IMR-90 (cell line): ENCODE measurements at regions not wholly inside any gene's neighbourhood (a gene's known extent, or its start where the extent isn't known, plus 50 kb on each side); places are given as distances from the start of the nearest gene placed in this dataset.

ENCODE experiments used
- ATAC-seq: fragments of 200-7000 bp; cut with Tn5 transposase; 2 replicates; pipeline ENCODE4 v1.9.1; 2020; ENCODE audit warnings: low read depth, mild to moderate bottlenecking, moderate library complexity
- BruUV-seq: library from RNA; stranded (reverse); fragments of 400-500 nt; replicated peaks from 2 replicates; lab custom pipeline; 2021; lab: Mats Ljungman, UMichigan
- CTCF ChIA-PET: fragments of 300-600 bp; formaldehyde crosslinking; extraction: SDS; loops from one replicate; lab custom pipeline; 2021; ENCODE audit warnings: antibody characterized with exemption; lab: Yijun Ruan, JAX
- POLR2A ChIA-PET: fragments of 300-600 bp; sonication (Branson Sonifier 250); formaldehyde crosslinking; loops from one replicate; lab custom pipeline; 2022; ENCODE audit warnings: antibody characterized with exemption; ENCODE audit not compliant: unreplicated experiment; lab: Charles Lee
- DNase-seq: peaks from one replicate; pipeline ENCODE4 v3.0.0; 2013
- H2AFZ ChIP-seq: replicated peaks from 2 replicates; pipeline ENCODE3; 2013; ENCODE audit warnings: low read length, mild to moderate bottlenecking; ENCODE audit not compliant: poor library complexity
- H2AK5ac ChIP-seq: 2 replicates; pipeline ENCODE4 v1.6.1; 2013; ENCODE audit warnings: low read depth, low read length, inconsistent platforms
- H2AK9ac ChIP-seq: replicated peaks from 2 replicates; pipeline ENCODE3; 2013; ENCODE audit warnings: mild to moderate bottlenecking, low read depth, low read length, moderate library complexity; ENCODE audit not compliant: poor library complexity
- H2BK120ac ChIP-seq: 2 replicates; pipeline ENCODE4 v1.6.1; 2013; ENCODE audit warnings: low read depth, low read length, inconsistent platforms
- H2BK15ac ChIP-seq: 3 replicates; pipeline ENCODE4 v1.6.1; 2013; ENCODE audit warnings: low read depth, low read length, inconsistent platforms
- H2BK20ac ChIP-seq: 2 replicates; pipeline ENCODE4 v1.6.1; 2013; ENCODE audit warnings: low read depth, mild to moderate bottlenecking, inconsistent platforms, low read length, moderate library complexity
- H2BK5ac ChIP-seq: 2 replicates; pipeline ENCODE4 v1.6.1; 2013; ENCODE audit warnings: mild to moderate bottlenecking, low read depth, low read length, inconsistent platforms; ENCODE audit not compliant: poor library complexity, severe bottlenecking
- H3K14ac ChIP-seq: replicated peaks from 2 replicates; pipeline ENCODE4 v1.6.1; 2013; ENCODE audit warnings: low read depth, low read length, inconsistent platforms
- H3K18ac ChIP-seq: 2 replicates; pipeline ENCODE4 v1.6.1; 2013; ENCODE audit warnings: low read depth, low read length, control low read depth
- H3K23ac ChIP-seq: 2 replicates; pipeline ENCODE4 v1.6.1; 2013; ENCODE audit warnings: low read depth, low read length, inconsistent platforms
- H3K27ac ChIP-seq: 2 replicates; pipeline ENCODE4 v1.5.1; 2013; ENCODE audit warnings: mild to moderate bottlenecking, control low read depth, low read length; ENCODE audit not compliant: insufficient read depth
- H3K27me3 ChIP-seq: 2 replicates; pipeline ENCODE4 v1.6.1; 2013; ENCODE audit warnings: low read length; ENCODE audit not compliant: control insufficient read depth, insufficient read depth
- H3K36me3 ChIP-seq: 2 replicates; pipeline ENCODE4 v1.6.1; 2013; ENCODE audit warnings: low read length, mixed read lengths; ENCODE audit not compliant: control insufficient read depth, insufficient read depth
- H3K4ac ChIP-seq: 2 replicates; pipeline ENCODE4 v1.6.1; 2013; ENCODE audit warnings: low read depth, low read length, inconsistent platforms
- H3K4me1 ChIP-seq: 2 replicates; pipeline ENCODE4 v1.6.1; 2013; ENCODE audit warnings: low read length, mixed read lengths; ENCODE audit not compliant: control insufficient read depth, insufficient read depth
- H3K4me2 ChIP-seq: 2 replicates; pipeline ENCODE4 v1.6.1; 2013; ENCODE audit warnings: low read depth, mild to moderate bottlenecking, control low read depth, low read length, moderate library complexity
- H3K4me3 ChIP-seq: 2 replicates; pipeline ENCODE4 v1.5.1; 2013; ENCODE audit warnings: low read depth, mild to moderate bottlenecking, control low read depth, low read length, moderate library complexity; ENCODE audit not compliant: insufficient read depth
- H3K56ac ChIP-seq: 2 replicates; pipeline ENCODE4 v1.6.1; 2013; ENCODE audit warnings: low read length, inconsistent platforms; ENCODE audit not compliant: insufficient read depth; ENCODE audit errors: extremely low read depth
- H3K79me1 ChIP-seq, 2 experiments: 2 replicates each; pipeline ENCODE4 v1.6.1; 2013; ENCODE audit warnings: low read length in 2 of 2, inconsistent platforms in 1 of 2, low read depth in 1 of 2
- H3K9ac ChIP-seq: 2 replicates; pipeline ENCODE4 v1.6.1; 2013; ENCODE audit warnings: low read depth, low read length, control low read depth
- H3K9me1 ChIP-seq: 2 replicates; pipeline ENCODE4 v1.6.1; 2013; ENCODE audit warnings: low read length, inconsistent platforms; ENCODE audit not compliant: insufficient read depth
- H3K9me3 ChIP-seq: 2 replicates; pipeline ENCODE4 v1.6.1; 2013; ENCODE audit warnings: low read length; ENCODE audit not compliant: control insufficient read depth, insufficient read depth
- H4K20me1 ChIP-seq: 2 replicates; pipeline ENCODE4 v1.6.1; 2013; ENCODE audit warnings: low read length, inconsistent platforms; ENCODE audit not compliant: insufficient read depth
- H4K5ac ChIP-seq: 2 replicates; pipeline ENCODE4 v1.6.1; 2013; ENCODE audit warnings: mild to moderate bottlenecking, low read depth, low read length, control low read depth
- H4K8ac ChIP-seq, 2 experiments: 2 replicates each; pipeline ENCODE4 v1.6.1; 2013; ENCODE audit warnings: low read depth in 2 of 2, low read length in 2 of 2, control low read depth in 1 of 2, inconsistent platforms in 1 of 2
- H4K91ac ChIP-seq: 2 replicates; pipeline ENCODE4 v1.6.1; 2013; ENCODE audit warnings: low read depth, low read length, inconsistent platforms; ENCODE audit not compliant: insufficient read depth
- CHD1 ChIP-seq: IDR thresholded peaks from 2 replicates; pipeline ENCODE4 v1.6.1; 2012; ENCODE audit warnings: low read depth, low read length, improper control_type of control experiment
- MAZ ChIP-seq: IDR thresholded peaks from 2 replicates; pipeline ENCODE4 v1.6.1; 2012; ENCODE audit warnings: low read depth, mild to moderate bottlenecking, low read length, improper control_type of control experiment, moderate library complexity, borderline replicate concordance
- RAD21 ChIP-seq: IDR thresholded peaks from 2 replicates; pipeline ENCODE4 v1.6.1; 2012; ENCODE audit warnings: low read length, improper control_type of control experiment
- WGBS, 2 experiments: methylation state at CpG; one replicate each; pipeline versions ENCODE4 v1.1.5 to v1.1.7; 2013; ENCODE audit warnings: missing lambda C conversion rate in 2 of 2; ENCODE audit not compliant: insufficient read length in 1 of 2; ENCODE audit errors: extremely low coverage in 2 of 2; 5-methylcytosine and 5-hydroxymethylcytosine counted together
- dilution Hi-C: fragments of 300-500 bp; cut with HindIII; formaldehyde crosslinking; loops from one replicate; pipeline ENCODE4 v1.14.3; 2018; ENCODE audit warnings: low sequenced_read_pairs; ENCODE audit not compliant: unreplicated experiment
- in situ Hi-C: fragments of 300-500 bp; cut with MboI; formaldehyde crosslinking; loops from 3 replicates; pipeline ENCODE4 v1.14.3; 2019; ENCODE audit warnings: low sequenced_read_pairs, inconsistent platforms, mixed read lengths
- intact Hi-C: fragments of 100-400 bp; cut with micrococcal nuclease; formaldehyde crosslinking; loops from 2 replicates; pipeline ENCODE4 v1.10.0; 2022
- TF ChIP-seq, protein P1 (sequence below): conservative IDR thresholded peaks from 2 replicates; pipeline ENCODE4 v1.5.1; 2012; ENCODE audit warnings: mild to moderate bottlenecking, low read depth, low read length, improper control_type of control experiment

DNA sequence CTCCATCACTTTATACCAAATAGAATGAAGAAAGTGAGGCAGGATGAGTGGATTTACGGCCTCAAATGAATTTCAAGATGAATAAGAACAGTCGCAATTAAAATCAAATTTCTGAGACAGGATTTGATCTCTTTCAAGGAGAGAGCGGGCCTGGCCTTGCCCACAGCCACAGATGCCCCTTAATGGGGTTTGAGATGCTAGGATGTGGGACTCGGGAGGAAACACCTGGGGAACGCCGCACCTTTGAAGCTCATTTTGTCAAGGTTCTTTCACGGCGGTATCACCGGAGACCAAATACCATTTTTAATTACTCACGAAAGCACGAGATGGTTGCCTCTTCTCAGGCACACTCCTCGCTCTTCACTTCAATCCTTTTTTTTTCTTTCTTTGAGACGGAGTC, 178.1 kb upstream of the SDK2 start:
- H3K9ac ChIP-seq = no peak overlapping the region
- H3K4me2 ChIP-seq = no peak overlapping the region
- no peak overlapping the region for H2BK5ac ChIP-seq
- no peaks in the 10 kb centered on the region for H3K9me1 ChIP-seq
- intact Hi-C loops = no loop called here
- no peak overlapping the region for H4K5ac ChIP-seq
- ATAC-seq (no peak), DNase-seq (no peak)
- H2BK15ac ChIP-seq = no peak overlapping the region
- 72% methylated on average over 5 of the region's 13 CpGs; no CpG with 5 or more reads in 1 of the 2 experiments for WGBS, 2 experiments
- H3K27me3 ChIP-seq = no peaks in the 10 kb centered on the region
- H3K14ac ChIP-seq = no peak overlapping the region
- no peak overlapping the region for H3K56ac ChIP-seq
- no peaks in the 10 kb centered on the region for H3K79me1 ChIP-seq
- no TSS peak for BruUV-seq
- H4K91ac ChIP-seq = no peak overlapping the region
- H3K4me3 ChIP-seq = no peak overlapping the region
- H3K27ac ChIP-seq = no peak overlapping the region
- in situ Hi-C loops = no loop called here
- H2AK9ac ChIP-seq = no peak overlapping the region
- H3K9me3 ChIP-seq = peaks cover 45% of the 10 kb centered on the region
- H2BK20ac ChIP-seq = no peak overlapping the region
- H4K8ac ChIP-seq = no peak overlapping the region
- ChIA-PET CTCF (no interaction called here), POLR2A (no interaction called here)
- H3K36me3 ChIP-seq = no peaks in the 10 kb centered on the region
- H3K18ac ChIP-seq = no peak overlapping the region
- no peaks in the 10 kb centered on the region for H4K20me1 ChIP-seq
- TF ChIP-seq, protein P1, sequence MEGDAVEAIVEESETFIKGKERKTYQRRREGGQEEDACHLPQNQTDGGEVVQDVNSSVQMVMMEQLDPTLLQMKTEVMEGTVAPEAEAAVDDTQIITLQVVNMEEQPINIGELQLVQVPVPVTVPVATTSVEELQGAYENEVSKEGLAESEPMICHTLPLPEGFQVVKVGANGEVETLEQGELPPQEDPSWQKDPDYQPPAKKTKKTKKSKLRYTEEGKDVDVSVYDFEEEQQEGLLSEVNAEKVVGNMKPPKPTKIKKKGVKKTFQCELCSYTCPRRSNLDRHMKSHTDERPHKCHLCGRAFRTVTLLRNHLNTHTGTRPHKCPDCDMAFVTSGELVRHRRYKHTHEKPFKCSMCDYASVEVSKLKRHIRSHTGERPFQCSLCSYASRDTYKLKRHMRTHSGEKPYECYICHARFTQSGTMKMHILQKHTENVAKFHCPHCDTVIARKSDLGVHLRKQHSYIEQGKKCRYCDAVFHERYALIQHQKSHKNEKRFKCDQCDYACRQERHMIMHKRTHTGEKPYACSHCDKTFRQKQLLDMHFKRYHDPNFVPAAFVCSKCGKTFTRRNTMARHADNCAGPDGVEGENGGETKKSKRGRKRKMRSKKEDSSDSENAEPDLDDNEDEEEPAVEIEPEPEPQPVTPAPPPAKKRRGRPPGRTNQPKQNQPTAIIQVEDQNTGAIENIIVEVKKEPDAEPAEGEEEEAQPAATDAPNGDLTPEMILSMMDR = no peak
- no peak for TF ChIP-seq RAD21
- no peak for TF ChIP-seq MAZ
- TF ChIP-seq CHD1 = no peak
- H3K4ac ChIP-seq = no peak overlapping the region
- H2AK5ac ChIP-seq = no peak overlapping the region
- dilution Hi-C loops = no loop called here
- H3K23ac ChIP-seq = no peak overlapping the region
- no peak overlapping the region for H2AFZ ChIP-seq
- H2BK120ac ChIP-seq = no peak overlapping the region
- no peaks in the 10 kb centered on the region for H3K4me1 ChIP-seq
